Fibroblast of skin of left biceps (primary cell): ENCODE measurements at regions not wholly inside any gene's neighbourhood (a gene's known extent, or its start where the extent isn't known, plus 50 kb on each side); places are given as distances from the start of the nearest gene placed in this dataset.
"Not testable (repeated sequence)": the region's sequence is repeated elsewhere in the genome, so short reads cannot be mapped to it uniquely, and the experiment has no call there.

ENCODE experiments used
- DNase-seq, 2 experiments: peaks; one replicate each; pipeline ENCODE4 v3.0.0-alpha.2; 2013; ENCODE audit warnings: low read depth in 2 of 2

GRCh38 chr2:33712674-33713073 is 113.6 kb upstream of the FAM98A start:
- DNase-seq, result no peak

GRCh38 chr2:33709951-33710350 is 110.9 kb upstream of the FAM98A start:
- no peak for DNase-seq

GRCh38 chr2:33707312-33707711 is 108.2 kb upstream of the FAM98A start:
- DNase-seq, result no peak

GRCh38 chr2:33706410-33706809 is 107.3 kb upstream of the FAM98A start:
- no peak for DNase-seq

GRCh38 chr2:33704406-33704855 is 105.3 kb upstream of the FAM98A start:
- DNase-seq, result no peak

- no peak for DNase-seq
These were observed 97.1 kb upstream of the FAM98A start for GRCh38 chr2:33696234-33696633.

- no peak for DNase-seq
These were observed 95.8 kb upstream of the FAM98A start for GRCh38 chr2:33694904-33695303.

GRCh38 chr2:33690686-33691085 is 91.6 kb upstream of the FAM98A start:
- DNase-seq, result not testable (repeated sequence)

- DNase-seq, result no peak
These were observed 82.3 kb upstream of the FAM98A start for GRCh38 chr2:33681364-33681757.

GRCh38 chr2:33680644-33681363 is 81.7 kb upstream of the FAM98A start:
- DNase-seq, result no peak

GRCh38 chr2:33678436-33678835 is 79.3 kb upstream of the FAM98A start:
- no peak for DNase-seq

- DNase-seq, result no peak
These were observed 74.8 kb upstream of the FAM98A start for GRCh38 chr2:33673937-33674336.

GRCh38 chr2:33672896-33673295 is 73.8 kb upstream of the FAM98A start:
- DNase-seq, result no peak

- DNase-seq, result no peak
These were observed 73.3 kb upstream of the FAM98A start for GRCh38 chr2:33672389-33672788.

- DNase-seq, result no peak
These were observed 72.1 kb upstream of the FAM98A start for GRCh38 chr2:33671198-33671597.

GRCh38 chr2:33670392-33670937 is 71.4 kb upstream of the FAM98A start:
- DNase-seq, result no peak

GRCh38 chr2:33666879-33667278 is 67.8 kb upstream of the FAM98A start:
- no peak for DNase-seq

GRCh38 chr2:33665039-33665438 is 65.9 kb upstream of the FAM98A start:
- DNase-seq, result no peak

- no peak for DNase-seq
These were observed 61.5 kb upstream of the FAM98A start for GRCh38 chr2:33660416-33661123.

- no peak for DNase-seq
These were observed 56.7 kb upstream of the FAM98A start for GRCh38 chr2:33655626-33656320.

GRCh38 chr2:33652830-33653229 is 53.7 kb upstream of the FAM98A start:
- no peak for DNase-seq

GRCh38 chr2:33650171-33650570 is 51.1 kb upstream of the FAM98A start:
- DNase-seq, result no peak
